ENCODE measurements at regions not wholly inside any gene's neighbourhood (a gene's known extent, or its start where the extent isn't known, plus 50 kb on each side); places are given as distances from the start of the nearest gene placed in this dataset.

GRCh38 chr6:14975471-14975817 is 270.4 kb upstream of the JARID2 start:
- TF ChIP-seq, protein P1, sequence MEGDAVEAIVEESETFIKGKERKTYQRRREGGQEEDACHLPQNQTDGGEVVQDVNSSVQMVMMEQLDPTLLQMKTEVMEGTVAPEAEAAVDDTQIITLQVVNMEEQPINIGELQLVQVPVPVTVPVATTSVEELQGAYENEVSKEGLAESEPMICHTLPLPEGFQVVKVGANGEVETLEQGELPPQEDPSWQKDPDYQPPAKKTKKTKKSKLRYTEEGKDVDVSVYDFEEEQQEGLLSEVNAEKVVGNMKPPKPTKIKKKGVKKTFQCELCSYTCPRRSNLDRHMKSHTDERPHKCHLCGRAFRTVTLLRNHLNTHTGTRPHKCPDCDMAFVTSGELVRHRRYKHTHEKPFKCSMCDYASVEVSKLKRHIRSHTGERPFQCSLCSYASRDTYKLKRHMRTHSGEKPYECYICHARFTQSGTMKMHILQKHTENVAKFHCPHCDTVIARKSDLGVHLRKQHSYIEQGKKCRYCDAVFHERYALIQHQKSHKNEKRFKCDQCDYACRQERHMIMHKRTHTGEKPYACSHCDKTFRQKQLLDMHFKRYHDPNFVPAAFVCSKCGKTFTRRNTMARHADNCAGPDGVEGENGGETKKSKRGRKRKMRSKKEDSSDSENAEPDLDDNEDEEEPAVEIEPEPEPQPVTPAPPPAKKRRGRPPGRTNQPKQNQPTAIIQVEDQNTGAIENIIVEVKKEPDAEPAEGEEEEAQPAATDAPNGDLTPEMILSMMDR (conservative IDR thresholded peaks at IDR 0.05; ENCODE audit: low read depth, low read length), result no peak
- DNase-seq (ENCODE audit: low read depth), result no peak
- no peak overlapping the region for H3K4me3 ChIP-seq (ENCODE audit: low read depth, low read length)

DNA sequence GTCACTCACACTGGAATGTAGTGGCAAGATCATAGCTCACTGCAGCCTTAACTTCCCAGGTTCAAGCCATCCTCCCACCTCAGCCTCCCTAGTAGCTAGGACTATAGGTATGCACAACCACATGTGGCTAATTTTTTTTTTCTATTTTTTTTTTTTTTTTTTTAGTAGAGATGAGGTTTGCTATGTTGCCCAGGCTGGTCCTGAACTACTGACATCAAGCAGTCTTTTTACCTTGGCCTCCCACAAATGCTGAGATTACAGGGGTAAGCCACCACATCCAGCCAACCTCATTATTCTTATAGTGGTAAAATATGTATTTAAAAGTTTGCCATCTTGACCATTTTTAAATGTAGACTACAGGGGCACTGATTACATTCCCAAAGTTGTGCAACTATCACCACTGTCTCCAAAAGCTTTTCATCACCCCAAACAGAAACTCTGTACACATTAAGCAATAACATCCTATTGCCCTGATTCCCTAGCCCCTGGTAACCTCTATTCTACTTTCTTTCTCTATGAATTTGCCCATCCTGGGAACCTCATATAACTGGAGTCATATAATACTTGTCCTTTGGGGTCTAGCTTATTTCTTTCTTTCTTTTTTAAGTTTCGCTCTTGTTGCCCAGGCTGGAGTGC is 268.0 kb upstream of the JARID2 start:
- H3K4me3 ChIP-seq (ENCODE audit: low read depth, low read length), result no peak overlapping the region
- TF ChIP-seq, protein P1 (conservative IDR thresholded peaks at IDR 0.05; ENCODE audit: low read depth, low read length), result no peak
- DNase-seq (ENCODE audit: low read depth), result no peak

- DNase-seq (ENCODE audit: low read depth), result no peak
- TF ChIP-seq, protein P1 (conservative IDR thresholded peaks at IDR 0.05; ENCODE audit: low read depth, low read length), result no peak
- H3K4me3 ChIP-seq (ENCODE audit: low read depth, low read length), result no peak overlapping the region
Observed at GRCh38 chr6:14981960-14982359, 263.9 kb upstream of the JARID2 start.

GRCh38 chr6:14983599-14984518 is 262.0 kb upstream of the JARID2 start:
- TF ChIP-seq, protein P1 (conservative IDR thresholded peaks at IDR 0.05; ENCODE audit: low read depth, low read length), result no peak
- H3K4me3 ChIP-seq (ENCODE audit: low read depth, low read length), result no peak overlapping the region
- DNase-seq (ENCODE audit: low read depth), result no peak

GRCh38 chr6:14984519-14984853 is 261.4 kb upstream of the JARID2 start:
- H3K4me3 ChIP-seq (ENCODE audit: low read depth, low read length), result no peak overlapping the region
- no peak for DNase-seq (ENCODE audit: low read depth)
- TF ChIP-seq, protein P1 (conservative IDR thresholded peaks at IDR 0.05; ENCODE audit: low read depth, low read length), result no peak

DNA sequence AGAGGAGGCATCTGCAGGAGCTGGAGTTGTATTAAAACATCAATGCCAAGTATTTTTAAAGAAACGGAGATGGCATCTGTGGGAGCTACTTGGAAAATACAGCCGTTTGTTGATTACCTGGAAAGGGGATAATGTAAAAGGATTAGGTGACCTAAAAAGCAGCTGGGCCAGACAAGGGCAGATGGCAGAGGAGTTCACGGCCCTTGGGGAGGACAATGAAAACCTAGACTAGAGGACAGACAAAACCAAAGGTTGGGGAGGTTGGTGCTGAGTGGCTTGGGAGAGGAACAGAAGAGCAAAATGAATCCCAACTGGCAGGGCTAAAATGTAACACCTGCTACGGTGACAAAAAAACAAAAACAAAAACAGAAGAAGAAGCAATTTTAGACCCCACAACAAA is 260.5 kb upstream of the JARID2 start:
- no peak for DNase-seq (ENCODE audit: low read depth)
- TF ChIP-seq, protein P1 (conservative IDR thresholded peaks at IDR 0.05; ENCODE audit: low read depth, low read length), result no peak
- no peak overlapping the region for H3K4me3 ChIP-seq (ENCODE audit: low read depth, low read length)

Measured in epithelial cell of proximal tubule (primary cell).